ENCODE measurements at regions not wholly inside any gene's neighbourhood (a gene's known extent, or its start where the extent isn't known, plus 50 kb on each side); places are given as distances from the start of the nearest gene placed in this dataset.

DNA sequence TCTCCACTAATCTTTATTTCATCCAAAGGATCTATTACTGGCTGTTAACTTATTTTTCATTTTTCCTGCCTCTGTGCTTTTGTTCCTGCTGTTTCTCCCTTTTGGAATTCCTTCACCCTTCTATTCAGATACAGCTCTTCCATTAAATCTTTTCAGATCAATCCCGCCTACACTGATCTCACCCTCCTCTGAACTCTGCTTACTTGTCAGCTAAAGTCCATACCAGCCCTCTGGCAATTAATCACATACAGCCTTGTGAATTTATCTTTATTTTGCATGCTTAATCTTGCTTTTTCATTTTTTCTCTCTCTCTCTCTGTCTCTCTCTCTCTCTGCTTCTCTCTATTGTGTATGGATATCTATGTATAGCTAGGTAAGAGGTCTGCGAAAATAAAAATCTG lies 100.8 kb upstream of the UMPS start:
- 69 to 82% (median 78%) methylated on average over 2 of the region's 2 CpGs for WGBS, 3 donors
- Histone ChIP-seq H3K27ac (no peak overlapping the region), H3K36me3 (no peaks in the 10 kb centered on the region), H3K4me1 (ENCODE audit: insufficient read depth) (no peaks in the 10 kb centered on the region), H3K4me3 (no peak overlapping the region), H3K27me3 (no peaks in the 10 kb centered on the region), H3K9me3 (no peaks in the 10 kb centered on the region)
- DNase-seq: no peak
- intact Hi-C loops (cut with DNase I): no loop called here
- no peak for TF ChIP-seq EP300 (IDR thresholded peaks at IDR 0.05)
- no peak for TF ChIP-seq POLR2A (IDR thresholded peaks at IDR 0.05)
- TF ChIP-seq, protein P1, sequence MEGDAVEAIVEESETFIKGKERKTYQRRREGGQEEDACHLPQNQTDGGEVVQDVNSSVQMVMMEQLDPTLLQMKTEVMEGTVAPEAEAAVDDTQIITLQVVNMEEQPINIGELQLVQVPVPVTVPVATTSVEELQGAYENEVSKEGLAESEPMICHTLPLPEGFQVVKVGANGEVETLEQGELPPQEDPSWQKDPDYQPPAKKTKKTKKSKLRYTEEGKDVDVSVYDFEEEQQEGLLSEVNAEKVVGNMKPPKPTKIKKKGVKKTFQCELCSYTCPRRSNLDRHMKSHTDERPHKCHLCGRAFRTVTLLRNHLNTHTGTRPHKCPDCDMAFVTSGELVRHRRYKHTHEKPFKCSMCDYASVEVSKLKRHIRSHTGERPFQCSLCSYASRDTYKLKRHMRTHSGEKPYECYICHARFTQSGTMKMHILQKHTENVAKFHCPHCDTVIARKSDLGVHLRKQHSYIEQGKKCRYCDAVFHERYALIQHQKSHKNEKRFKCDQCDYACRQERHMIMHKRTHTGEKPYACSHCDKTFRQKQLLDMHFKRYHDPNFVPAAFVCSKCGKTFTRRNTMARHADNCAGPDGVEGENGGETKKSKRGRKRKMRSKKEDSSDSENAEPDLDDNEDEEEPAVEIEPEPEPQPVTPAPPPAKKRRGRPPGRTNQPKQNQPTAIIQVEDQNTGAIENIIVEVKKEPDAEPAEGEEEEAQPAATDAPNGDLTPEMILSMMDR (IDR thresholded peaks at IDR 0.05): no peak

DNA sequence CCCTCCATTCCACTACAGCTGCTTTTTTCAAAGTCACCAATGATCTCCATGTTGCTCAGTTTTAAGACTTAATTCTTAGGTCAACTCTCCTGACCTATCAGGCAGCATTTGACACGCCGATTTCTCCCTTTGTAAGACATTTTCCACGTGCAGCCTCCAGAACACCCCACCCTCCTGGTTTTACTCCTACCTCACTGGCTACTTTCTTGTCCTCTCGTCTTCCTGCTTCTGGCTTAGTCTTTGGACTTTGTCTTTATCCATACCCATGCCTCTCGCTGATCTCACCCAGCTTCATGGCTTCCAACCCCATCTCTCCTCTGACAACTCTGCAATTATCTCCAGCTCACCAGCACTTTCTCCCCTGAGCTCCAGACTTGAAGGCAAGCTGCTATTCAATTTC lies 99.3 kb upstream of the UMPS start:
- Histone ChIP-seq H3K27me3 (no peaks in the 10 kb centered on the region), H3K9me3 (no peaks in the 10 kb centered on the region), H3K4me3 (no peak overlapping the region), H3K4me1 (ENCODE audit: insufficient read depth) (no peaks in the 10 kb centered on the region), H3K27ac (no peak overlapping the region), H3K36me3 (no peaks in the 10 kb centered on the region)
- DNase-seq: no peak
- WGBS, 3 donors: 92 to 96% (median 94%) methylated on average over 5 of the region's 5 CpGs
- TF ChIP-seq EP300 (IDR thresholded peaks at IDR 0.05) (no peak), POLR2A (IDR thresholded peaks at IDR 0.05) (no peak)
- TF ChIP-seq, protein P1 (IDR thresholded peaks at IDR 0.05): no peak
- intact Hi-C loops (cut with DNase I): no loop called here

DNA sequence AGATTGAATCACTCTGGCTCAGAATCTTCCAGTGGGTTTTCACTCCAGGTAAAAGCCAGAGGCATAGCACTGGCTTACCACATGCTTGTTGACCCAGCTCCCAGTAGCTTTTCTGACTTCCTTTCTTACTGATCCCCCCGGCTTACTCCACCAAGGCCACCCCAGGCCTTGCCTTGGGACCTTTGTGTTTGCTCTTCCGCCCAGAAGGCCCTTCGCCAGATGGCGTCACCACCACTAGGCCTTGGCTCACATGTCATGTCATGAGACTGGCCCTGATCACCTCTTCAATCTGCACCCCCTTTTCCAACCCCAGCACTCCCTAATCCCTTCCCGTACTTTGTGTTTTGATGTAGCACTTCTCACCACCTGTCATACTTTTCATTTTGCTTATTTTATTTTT lies 98.5 kb upstream of the UMPS start:
- Histone ChIP-seq H3K9me3 (no peaks in the 10 kb centered on the region), H3K4me1 (ENCODE audit: insufficient read depth) (no peaks in the 10 kb centered on the region), H3K4me3 (no peak overlapping the region), H3K27ac (no peak overlapping the region), H3K36me3 (no peaks in the 10 kb centered on the region), H3K27me3 (no peaks in the 10 kb centered on the region)
- intact Hi-C loops (cut with DNase I): no loop called here
- TF ChIP-seq EP300 (IDR thresholded peaks at IDR 0.05) (no peak), POLR2A (IDR thresholded peaks at IDR 0.05) (no peak)
- TF ChIP-seq, protein P1 (IDR thresholded peaks at IDR 0.05): no peak
- 91 to 96% (median 94%) methylated on average over 5 of the region's 5 CpGs for WGBS, 3 donors
- DNase-seq: no peak

DNA sequence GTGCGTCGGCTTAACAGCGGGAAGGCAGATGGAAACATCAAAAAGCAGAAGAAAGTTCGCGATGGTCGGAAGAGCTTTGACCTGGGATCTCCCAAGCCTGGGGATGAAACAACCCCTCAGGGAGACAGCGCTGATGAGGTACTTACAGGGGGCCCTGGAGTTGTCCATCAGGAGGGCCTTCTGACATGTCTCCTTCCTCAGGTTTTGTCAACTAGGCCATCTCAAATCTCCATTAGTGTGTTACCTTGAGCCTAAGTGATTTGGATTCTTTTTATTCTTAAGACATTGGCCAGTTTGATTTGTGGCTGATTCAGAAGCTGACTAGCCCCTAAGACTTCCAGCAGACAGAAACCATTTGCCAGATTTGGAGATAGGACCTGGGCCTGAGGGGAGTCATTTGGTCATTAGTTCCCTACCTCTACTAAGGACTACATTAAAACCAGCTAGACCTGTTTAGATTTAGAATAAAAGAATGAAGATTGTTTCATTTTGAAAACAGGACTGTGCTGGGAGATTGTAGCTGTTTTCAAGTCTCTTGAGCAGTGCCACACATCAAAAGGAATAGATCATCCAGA lies 97.6 kb upstream of the UMPS start:
- no peak for DNase-seq
- 98 to 99% (median 98%) methylated on average over 7 of the region's 7 CpGs for WGBS, 3 donors
- no peaks in the 10 kb centered on the region for H3K36me3 ChIP-seq
- intact Hi-C loops (cut with DNase I): no loop called here
- H3K27me3 ChIP-seq: no peaks in the 10 kb centered on the region
- no peaks in the 10 kb centered on the region for H3K9me3 ChIP-seq
- TF ChIP-seq POLR2A (IDR thresholded peaks at IDR 0.05) (no peak), EP300 (IDR thresholded peaks at IDR 0.05) (no peak)
- TF ChIP-seq, protein P1 (IDR thresholded peaks at IDR 0.05): no peak
- no peaks in the 10 kb centered on the region for H3K4me1 ChIP-seq (ENCODE audit: insufficient read depth)
- H3K4me3 ChIP-seq: no peak overlapping the region
- H3K27ac ChIP-seq: no peak overlapping the region
